Liver (tissue), 8 donors: ENCODE measurements at regions not wholly inside any gene's neighbourhood (a gene's known extent, or its start where the extent isn't known, plus 50 kb on each side); places are given as distances from the start of the nearest gene placed in this dataset.

Source experiments
- DNase-seq: peaks from one replicate; pipeline ENCODE4 v3.0.0-alpha.2; 2017; ENCODE audit warnings: low spot score
- H3K27ac ChIP-seq, 2 donors: one replicate each; pipeline ENCODE4 v1.7.0; 2013; ENCODE audit warnings: inconsistent platforms in 2 of 2, low read length in 2 of 2, control low read depth in 1 of 2, low read depth in 1 of 2, mild to moderate bottlenecking in 1 of 2
- H3K27me3 ChIP-seq, 4 donors: one replicate each; pipeline versions ENCODE4 v1.6.1 to v1.7.0; 2013; ENCODE audit warnings: low read length in 3 of 4, inconsistent platforms in 1 of 4, mild to moderate bottlenecking in 1 of 4, moderate library complexity in 1 of 4; ENCODE audit not compliant: control insufficient read depth in 4 of 4, insufficient read depth in 4 of 4
- H3K36me3 ChIP-seq, 4 donors: one replicate each; pipeline versions ENCODE4 v1.6.1 to v1.7.0; 2013; ENCODE audit warnings: low read length in 3 of 4, mild to moderate bottlenecking in 3 of 4, low read depth in 1 of 4, moderate library complexity in 1 of 4; ENCODE audit not compliant: control insufficient read depth in 4 of 4, insufficient read depth in 3 of 4
- H3K4me1 ChIP-seq, 4 donors: one replicate each; pipeline versions ENCODE4 v1.6.1 to v1.7.0; 2013; ENCODE audit warnings: low read length in 3 of 4, mild to moderate bottlenecking in 3 of 4, moderate library complexity in 1 of 4; ENCODE audit not compliant: control insufficient read depth in 4 of 4, insufficient read depth in 4 of 4
- H3K4me3 ChIP-seq, 3 donors: one replicate each; pipeline versions ENCODE4 v1.6.1 to v1.7.0; 2013; ENCODE audit warnings: low read length in 3 of 3, control low read depth in 1 of 3, low read depth in 1 of 3, mild to moderate bottlenecking in 1 of 3
- H3K9ac ChIP-seq, 2 donors: one replicate each; pipeline ENCODE4 v1.7.0; 2013; ENCODE audit warnings: low read length in 2 of 2, mild to moderate bottlenecking in 2 of 2, moderate library complexity in 2 of 2, control low read depth in 1 of 2, low read depth in 1 of 2
- H3K9me3 ChIP-seq, 4 donors: one replicate each; pipeline versions ENCODE4 v1.6.1 to v1.7.0; 2013; ENCODE audit warnings: low read length in 3 of 4; ENCODE audit not compliant: control insufficient read depth in 4 of 4
- EGR1 ChIP-seq, 2 donors: IDR thresholded peaks; 2 replicates each; pipeline ENCODE4 v1.6.1; 2016 to 2018; ENCODE audit warnings: antibody characterized with exemption in 2 of 2, low read depth in 2 of 2
- FOXA1 ChIP-seq: IDR thresholded peaks from 2 replicates; pipeline ENCODE4 v1.6.1; 2016; ENCODE audit warnings: antibody characterized with exemption
- FOXA2 ChIP-seq: IDR thresholded peaks from 2 replicates; pipeline ENCODE4 v1.6.1; 2016; ENCODE audit warnings: antibody characterized with exemption
- GABPA ChIP-seq, 2 donors: IDR thresholded peaks in 1 of 2; conservative IDR thresholded peaks in 1 of 2; 2 replicates each; pipeline ENCODE4 v1.6.1; 2016; ENCODE audit warnings: antibody characterized with exemption in 2 of 2, mild to moderate bottlenecking in 1 of 2, moderate library complexity in 1 of 2
- HNF4A ChIP-seq, 2 donors: conservative IDR thresholded peaks; 2 replicates each; pipeline ENCODE4 v1.6.1; 2016; ENCODE audit warnings: antibody characterized with exemption in 2 of 2, mild to moderate bottlenecking in 2 of 2
- HNF4G ChIP-seq: IDR thresholded peaks from 2 replicates; pipeline ENCODE4 v1.6.1; 2016; ENCODE audit warnings: antibody characterized with exemption
- JUND ChIP-seq, 2 donors: IDR thresholded peaks; 2 replicates each; pipeline ENCODE4 v1.6.1; 2016; ENCODE audit warnings: antibody characterized with exemption in 2 of 2
- MAX ChIP-seq: IDR thresholded peaks from 2 replicates; pipeline ENCODE4 v1.6.1; 2016; ENCODE audit warnings: antibody characterized with exemption
- NR2F2 ChIP-seq: IDR thresholded peaks from 2 replicates; pipeline ENCODE4 v1.6.1; 2016; ENCODE audit warnings: antibody characterized with exemption
- RAD21 ChIP-seq, 2 donors: IDR thresholded peaks; 2 replicates each; pipeline ENCODE4 v1.6.1; 2016; ENCODE audit warnings: antibody characterized with exemption in 2 of 2, mild to moderate bottlenecking in 2 of 2
- RXRA ChIP-seq, 2 donors: IDR thresholded peaks; 2 replicates each; pipeline ENCODE4 v1.6.1; 2017 to 2018; ENCODE audit warnings: antibody characterized with exemption in 2 of 2, mild to moderate bottlenecking in 1 of 2
- SP1 ChIP-seq: IDR thresholded peaks from 2 replicates; pipeline ENCODE4 v1.6.1; 2018; ENCODE audit warnings: antibody characterized with exemption, mild to moderate bottlenecking
- TAF1 ChIP-seq: conservative IDR thresholded peaks from 2 replicates; pipeline ENCODE4 v1.6.1; 2016; ENCODE audit warnings: antibody characterized with exemption, mild to moderate bottlenecking
- YY1 ChIP-seq: IDR thresholded peaks from 2 replicates; pipeline ENCODE4 v1.6.1; 2016; ENCODE audit warnings: antibody characterized with exemption, mild to moderate bottlenecking
- ZBTB33 ChIP-seq: IDR thresholded peaks from 2 replicates; pipeline ENCODE4 v1.6.1; 2016; ENCODE audit warnings: antibody characterized with exemption
- WGBS: extraction: QIAGEN DNeasy Blood & Tissue Kit; methylation state at CpG from one replicate; pipeline ENCODE4 v1.1.7; 2013; 5-methylcytosine and 5-hydroxymethylcytosine counted together
- TF ChIP-seq, protein P1 (sequence below): fragments of 150-350 bp; IDR thresholded peaks from 2 replicates; pipeline ENCODE4 v1.5.1; 2017; ENCODE audit warnings: improper control_type of control experiment, low read depth, low read length; ENCODE audit not compliant: missing input control
- donor health status: healthy.
- donor health status: healthy.
- donor health status: healthy.
- donor health status: healthy.
- donor health status: healthy.

DNA sequence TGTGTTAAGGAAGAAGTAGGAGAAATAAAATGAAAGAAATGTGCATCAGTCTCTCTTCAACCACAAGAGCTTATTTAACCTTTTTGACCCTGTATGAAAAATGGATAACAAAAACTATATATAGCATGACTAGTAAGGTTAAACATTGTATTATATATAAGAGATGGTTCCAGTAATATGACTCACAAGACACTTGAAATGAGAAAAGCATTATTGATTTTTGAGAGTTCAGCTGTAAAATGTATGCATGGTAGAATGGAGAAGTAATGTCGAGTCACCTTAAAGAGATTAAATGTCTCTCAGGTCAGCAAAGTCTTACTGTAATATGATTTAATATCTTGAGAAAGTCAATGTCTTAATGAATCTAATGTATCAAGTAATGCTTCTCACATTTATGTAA is 860.9 kb downstream of the TAF11L14 start:
- TF ChIP-seq FOXA2 (no peak), NR2F2 (no peak), TAF1 (no peak), RAD21 (IDR thresholded peaks at IDR 0.05) (no peak), HNF4A (conservative IDR thresholded peaks at IDR 0.05) (no peak), JUND (IDR thresholded peaks at IDR 0.05) (no peak), FOXA1 (no peak), RXRA (IDR thresholded peaks at IDR 0.05) (no peak), EGR1 (IDR thresholded peaks at IDR 0.05; ENCODE audit: low read depth in 2 of 2) (no peak), ZBTB33 (no peak), YY1 (no peak), GABPA (IDR thresholded peaks at IDR 0.05 in 1 of 2, conservative IDR thresholded peaks at IDR 0.05 in 1 of 2) (no peak)

GRCh38 chr5:18496041-18496440 is 861.8 kb downstream of the TAF11L14 start:
- Histone ChIP-seq H3K36me3 (no peaks in the 10 kb centered on the region), H3K27me3 (no peaks in the 10 kb centered on the region), H3K27ac (no peak overlapping the region), H3K4me3 (no peak overlapping the region), H3K9me3 (no peaks in the 10 kb centered on the region), H3K4me1 (no peaks in the 10 kb centered on the region), H3K9ac (no peak overlapping the region)
- no peak for DNase-seq
- TF ChIP-seq GABPA (IDR thresholded peaks at IDR 0.05 in 1 of 2, conservative IDR thresholded peaks at IDR 0.05 in 1 of 2) (no peak), ZBTB33 (no peak), YY1 (no peak), SP1 (no peak), FOXA1 (no peak), JUND (IDR thresholded peaks at IDR 0.05) (no peak), HNF4A (conservative IDR thresholded peaks at IDR 0.05) (no peak), HNF4G (no peak), NR2F2 (no peak), TAF1 (no peak), EGR1 (IDR thresholded peaks at IDR 0.05; ENCODE audit: low read depth in 2 of 2) (no peak), MAX (no peak), RAD21 (IDR thresholded peaks at IDR 0.05) (no peak), FOXA2 (no peak)
- TF ChIP-seq, protein P1, sequence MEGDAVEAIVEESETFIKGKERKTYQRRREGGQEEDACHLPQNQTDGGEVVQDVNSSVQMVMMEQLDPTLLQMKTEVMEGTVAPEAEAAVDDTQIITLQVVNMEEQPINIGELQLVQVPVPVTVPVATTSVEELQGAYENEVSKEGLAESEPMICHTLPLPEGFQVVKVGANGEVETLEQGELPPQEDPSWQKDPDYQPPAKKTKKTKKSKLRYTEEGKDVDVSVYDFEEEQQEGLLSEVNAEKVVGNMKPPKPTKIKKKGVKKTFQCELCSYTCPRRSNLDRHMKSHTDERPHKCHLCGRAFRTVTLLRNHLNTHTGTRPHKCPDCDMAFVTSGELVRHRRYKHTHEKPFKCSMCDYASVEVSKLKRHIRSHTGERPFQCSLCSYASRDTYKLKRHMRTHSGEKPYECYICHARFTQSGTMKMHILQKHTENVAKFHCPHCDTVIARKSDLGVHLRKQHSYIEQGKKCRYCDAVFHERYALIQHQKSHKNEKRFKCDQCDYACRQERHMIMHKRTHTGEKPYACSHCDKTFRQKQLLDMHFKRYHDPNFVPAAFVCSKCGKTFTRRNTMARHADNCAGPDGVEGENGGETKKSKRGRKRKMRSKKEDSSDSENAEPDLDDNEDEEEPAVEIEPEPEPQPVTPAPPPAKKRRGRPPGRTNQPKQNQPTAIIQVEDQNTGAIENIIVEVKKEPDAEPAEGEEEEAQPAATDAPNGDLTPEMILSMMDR, result no peak

More for the DNA sequence above, 860.9 kb downstream of the TAF11L14 start:
- H3K27ac ChIP-seq, result no peak overlapping the region
- no peaks in the 10 kb centered on the region for H3K9me3 ChIP-seq
- H3K4me1 ChIP-seq, result no peaks in the 10 kb centered on the region
- DNase-seq, result no peak
- no peak overlapping the region for H3K9ac ChIP-seq
- WGBS, result 65% methylated on average over 1 of the region's 1 CpG
- no peaks in the 10 kb centered on the region for H3K27me3 ChIP-seq
- H3K4me3 ChIP-seq, result no peak overlapping the region
- no peaks in the 10 kb centered on the region for H3K36me3 ChIP-seq
